Liver (tissue), 3 donors: ENCODE measurements at regions not wholly inside any gene's neighbourhood (a gene's known extent, or its start where the extent isn't known, plus 50 kb on each side); places are given as distances from the start of the nearest gene placed in this dataset.

ENCODE experiments used
- CTCF ChIP-seq: fragments of 150-350 bp; IDR thresholded peaks from 2 replicates; pipeline ENCODE4 v1.5.1; 2017; ENCODE audit warnings: improper control_type of control experiment, low read depth, low read length; ENCODE audit not compliant: missing input control
- HNF4G ChIP-seq: IDR thresholded peaks from 2 replicates; pipeline ENCODE4 v1.6.1; 2016; ENCODE audit warnings: antibody characterized with exemption
- JUND ChIP-seq, 2 donors: IDR thresholded peaks; 2 replicates each; pipeline ENCODE4 v1.6.1; 2016; ENCODE audit warnings: antibody characterized with exemption in 2 of 2
- MAX ChIP-seq: IDR thresholded peaks from 2 replicates; pipeline ENCODE4 v1.6.1; 2016; ENCODE audit warnings: antibody characterized with exemption
- RAD21 ChIP-seq, 2 donors: IDR thresholded peaks; 2 replicates each; pipeline ENCODE4 v1.6.1; 2016; ENCODE audit warnings: antibody characterized with exemption in 2 of 2, mild to moderate bottlenecking in 2 of 2
- SP1 ChIP-seq: IDR thresholded peaks from 2 replicates; pipeline ENCODE4 v1.6.1; 2018; ENCODE audit warnings: antibody characterized with exemption, mild to moderate bottlenecking
- TAF1 ChIP-seq: conservative IDR thresholded peaks from 2 replicates; pipeline ENCODE4 v1.6.1; 2016; ENCODE audit warnings: antibody characterized with exemption, mild to moderate bottlenecking
- YY1 ChIP-seq: IDR thresholded peaks from 2 replicates; pipeline ENCODE4 v1.6.1; 2016; ENCODE audit warnings: antibody characterized with exemption, mild to moderate bottlenecking
- ZBTB33 ChIP-seq: IDR thresholded peaks from 2 replicates; pipeline ENCODE4 v1.6.1; 2016; ENCODE audit warnings: antibody characterized with exemption
- donor health status: healthy.
- donor health status: healthy.

- no peak for TF ChIP-seq CTCF
- TF ChIP-seq RAD21 (IDR thresholded peaks at IDR 0.05): no peak
- no peak for TF ChIP-seq MAX
- no peak for TF ChIP-seq HNF4G
- TF ChIP-seq YY1: no peak
- no peak for TF ChIP-seq SP1
- no peak for TF ChIP-seq JUND (IDR thresholded peaks at IDR 0.05)
- no peak for TF ChIP-seq ZBTB33
- no peak for TF ChIP-seq TAF1
These were observed 60.1 kb upstream of the DYNLRB2 start for GRCh38 chr16:80480664-80481063.
